ENCODE measurements at regions not wholly inside any gene's neighbourhood (a gene's known extent, or its start where the extent isn't known, plus 50 kb on each side); places are given as distances from the start of the nearest gene placed in this dataset.
"Not testable (repeated sequence)": the region's sequence is repeated elsewhere in the genome, so short reads cannot be mapped to it uniquely, and the experiment has no call there.

- DNase-seq: no peak
Observed at GRCh38 chr3:161602475-161602874, 105.9 kb downstream of the OTOL1 start.

- no peak for DNase-seq
Observed at GRCh38 chr3:161602918-161603317, 106.3 kb downstream of the OTOL1 start.

- DNase-seq: no peak
Observed at GRCh38 chr3:161607056-161607455, 110.4 kb downstream of the OTOL1 start.

- no peak for DNase-seq
Observed at GRCh38 chr3:161619351-161619750, 122.7 kb downstream of the OTOL1 start.

- no peak for DNase-seq
Observed at GRCh38 chr3:161630794-161631193, 134.2 kb downstream of the OTOL1 start.

GRCh38 chr3:161631536-161631935 is 134.9 kb downstream of the OTOL1 start:
- DNase-seq: no peak

GRCh38 chr3:161637559-161637958 is 141.0 kb downstream of the OTOL1 start:
- peak; percentile 60 for DNase-seq

GRCh38 chr3:161639095-161639494 is 142.5 kb downstream of the OTOL1 start:
- not testable (repeated sequence) for DNase-seq

- no peak for DNase-seq
Observed at GRCh38 chr3:161640181-161640580, 143.6 kb downstream of the OTOL1 start.

- no peak for DNase-seq
Observed at GRCh38 chr3:161641287-161641686, 144.7 kb downstream of the OTOL1 start.

- DNase-seq: no peak
Observed at GRCh38 chr3:161644891-161645635, 148.5 kb downstream of the OTOL1 start.

GRCh38 chr3:161647936-161648470 is 151.4 kb downstream of the OTOL1 start:
- DNase-seq: no peak

- peak; percentile 56 for DNase-seq
Observed at GRCh38 chr3:161649900-161650484, 153.4 kb downstream of the OTOL1 start.

- DNase-seq: no peak
Observed at GRCh38 chr3:161657786-161658185, 161.2 kb downstream of the OTOL1 start.

- no peak for DNase-seq
Observed at GRCh38 chr3:161671141-161671540, 174.5 kb downstream of the OTOL1 start.

GRCh38 chr3:161672478-161672877 is 175.9 kb downstream of the OTOL1 start:
- DNase-seq: no peak

- no peak for DNase-seq
Observed at GRCh38 chr3:161673866-161674265, 177.3 kb downstream of the OTOL1 start.

GRCh38 chr3:161674402-161674801 is 177.8 kb downstream of the OTOL1 start:
- DNase-seq: no peak

GRCh38 chr3:161681831-161682230 is 185.2 kb downstream of the OTOL1 start:
- DNase-seq: not testable (repeated sequence)

- DNase-seq: no peak
Observed at GRCh38 chr3:161682715-161683114, 186.1 kb downstream of the OTOL1 start.

GRCh38 chr3:161689584-161690298 is 193.1 kb downstream of the OTOL1 start:
- DNase-seq: no peak

- DNase-seq: no peak
Observed at GRCh38 chr3:161690299-161690620, 193.7 kb downstream of the OTOL1 start.

- no peak for DNase-seq
Observed at GRCh38 chr3:161691677-161692076, 195.1 kb downstream of the OTOL1 start.

All from islet precursor cell (in vitro differentiated cells).